ENCODE measurements at regions not wholly inside any gene's neighbourhood (a gene's known extent, or its start where the extent isn't known, plus 50 kb on each side); places are given as distances from the start of the nearest gene placed in this dataset.
"Not testable (repeated sequence)": the region's sequence is repeated elsewhere in the genome, so short reads cannot be mapped to it uniquely, and the experiment has no call there.

DNA sequence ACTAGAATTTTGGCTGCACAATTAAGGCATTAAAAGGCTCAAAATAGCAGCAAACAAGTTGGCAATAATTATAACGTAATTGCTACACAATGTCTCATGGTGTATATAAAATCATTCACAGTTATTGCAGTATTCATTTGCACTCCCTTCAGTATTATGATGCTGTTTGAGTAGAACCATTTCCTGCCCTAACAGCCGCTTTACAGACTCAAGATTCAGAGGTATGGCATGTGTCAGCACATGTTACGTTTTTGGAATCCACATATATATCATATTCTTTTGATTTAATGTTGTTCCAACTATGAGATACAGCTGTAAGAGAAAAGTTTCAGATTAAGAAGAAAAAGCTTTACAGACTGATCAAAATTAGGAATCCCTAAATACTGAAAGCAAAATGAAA, 56.3 kb upstream of the NCKAP5 start:
- no peak for DNase-seq

GRCh38 chr2:133627741-133628140, 59.5 kb upstream of the NCKAP5 start:
- no peak for DNase-seq

DNA sequence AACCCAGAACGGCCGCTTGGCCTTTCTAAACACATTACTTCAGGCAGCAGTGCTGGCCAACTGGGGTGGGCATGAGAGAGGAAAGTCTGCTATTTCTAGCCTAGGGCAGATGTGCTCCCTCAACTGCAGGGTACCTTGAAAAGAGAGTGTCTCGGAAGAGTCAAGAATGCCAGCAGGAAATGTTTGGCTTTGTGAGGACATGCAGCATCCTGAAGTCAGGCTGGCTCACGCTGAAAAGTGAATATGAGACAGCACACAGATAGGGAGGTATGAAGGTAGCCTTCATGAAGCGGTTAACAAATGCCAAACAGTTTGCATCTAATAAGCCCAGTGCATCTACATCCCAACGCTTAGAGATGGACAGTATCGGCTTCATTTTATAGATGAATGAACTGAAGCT, 65.0 kb upstream of the NCKAP5 start:
- DNase-seq = no peak

- no peak for DNase-seq
Measured at GRCh38 chr2:133633881-133634409, 65.7 kb upstream of the NCKAP5 start.

DNA sequence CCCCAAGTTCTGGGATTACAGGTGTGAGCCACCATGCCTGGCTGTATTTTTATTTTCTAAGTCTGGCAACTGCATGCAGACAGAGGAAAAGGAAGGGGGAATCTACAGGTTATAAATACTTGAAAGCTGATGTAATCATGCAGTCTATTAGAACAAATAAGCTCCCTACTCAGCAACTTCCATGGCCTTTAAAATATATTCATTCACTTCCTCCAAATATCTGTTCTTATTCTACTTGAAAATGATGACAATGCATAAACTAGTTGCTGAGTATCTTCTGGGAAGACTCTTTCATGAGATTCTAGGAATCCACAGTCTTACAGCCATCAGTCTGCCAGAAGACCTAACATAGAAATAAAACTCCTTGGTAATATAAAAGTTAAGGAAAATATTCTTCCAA, 66.9 kb upstream of the NCKAP5 start:
- no peak for DNase-seq

DNA sequence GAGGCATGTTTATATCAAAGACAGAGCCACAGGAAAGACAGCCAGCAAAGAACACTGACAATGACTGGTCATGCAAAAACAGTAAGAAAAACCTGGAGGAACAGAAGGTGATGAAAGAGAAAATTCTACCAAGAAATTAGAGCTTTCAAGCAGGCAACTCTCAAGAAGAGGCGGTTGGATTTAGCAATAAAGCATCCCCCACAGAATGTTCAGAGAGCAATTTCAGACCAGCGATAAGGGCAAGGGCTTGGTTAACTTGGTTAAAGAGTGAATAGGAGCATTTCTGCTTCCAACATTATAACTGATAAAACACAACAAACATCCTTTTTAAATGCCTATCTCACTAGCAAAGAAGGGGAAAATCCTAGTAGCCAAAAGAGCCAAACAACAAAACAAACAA, 68.0 kb upstream of the NCKAP5 start:
- DNase-seq = no peak

DNA sequence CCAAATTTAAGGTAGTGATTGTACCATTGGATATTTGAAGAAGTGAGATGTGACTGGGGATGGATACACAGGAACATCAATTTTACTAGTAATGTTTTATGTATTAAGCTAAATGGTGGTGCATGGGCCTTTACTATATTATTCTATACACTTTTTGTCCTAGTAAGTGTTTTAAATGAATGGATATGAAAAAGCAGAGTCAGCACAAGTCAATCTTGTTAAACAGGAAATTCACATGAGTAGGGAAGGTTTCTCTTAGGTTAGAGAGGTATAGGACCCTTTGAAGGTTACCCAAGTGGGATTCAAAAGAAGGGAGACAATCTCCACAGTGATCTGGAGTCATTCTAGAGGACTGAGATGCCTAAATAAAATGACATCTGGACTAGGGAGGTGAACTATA, 71.8 kb upstream of the NCKAP5 start:
- DNase-seq = no peak

DNA sequence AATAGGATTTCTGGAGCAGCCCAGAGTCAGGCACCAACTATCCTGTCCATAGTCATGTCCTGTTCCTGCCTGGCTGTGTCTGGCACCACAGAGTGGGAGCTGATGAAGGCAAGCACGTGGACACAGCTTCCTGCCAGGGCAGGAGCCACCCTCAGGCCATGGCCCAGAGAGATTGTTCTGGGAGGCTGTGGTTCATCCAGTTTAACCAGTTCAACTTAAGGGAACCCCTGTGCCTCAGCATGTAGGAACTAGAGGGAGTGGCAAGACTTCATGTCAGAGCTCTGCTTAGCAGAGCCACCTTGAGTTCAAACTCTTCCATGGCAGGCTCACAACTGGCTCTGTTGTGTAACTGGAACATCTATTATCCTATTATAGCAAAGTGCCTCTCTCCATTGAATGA, 73.2 kb upstream of the NCKAP5 start:
- no peak for DNase-seq

GRCh38 chr2:133641942-133642725, 73.9 kb upstream of the NCKAP5 start:
- no peak for DNase-seq

- no peak for DNase-seq
Measured at GRCh38 chr2:133642791-133643191, 74.5 kb upstream of the NCKAP5 start.

DNA sequence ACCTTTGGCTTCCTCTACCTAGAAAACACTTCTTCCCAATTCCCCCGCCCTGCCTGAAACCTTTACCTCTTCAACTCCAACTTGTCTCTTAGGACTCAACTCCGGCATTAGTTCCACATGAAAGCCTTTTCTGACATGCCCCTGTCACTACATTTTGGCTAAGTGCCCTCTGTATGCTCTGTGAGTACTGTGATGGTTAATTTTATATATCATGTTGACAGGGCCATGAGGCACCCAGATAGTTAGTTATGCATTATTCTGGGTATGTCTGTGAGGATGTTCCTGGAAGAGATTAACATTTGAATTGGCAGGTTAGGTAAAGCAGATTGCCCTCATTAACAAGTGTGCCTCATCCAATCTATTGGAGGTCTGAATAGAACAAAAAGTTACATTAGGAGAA, 75.6 kb upstream of the NCKAP5 start:
- DNase-seq = no peak

GRCh38 chr2:133644846-133645245, 76.6 kb upstream of the NCKAP5 start:
- DNase-seq = no peak

- not testable (repeated sequence) for DNase-seq
Measured at GRCh38 chr2:133647386-133647785, 79.1 kb upstream of the NCKAP5 start.

DNA sequence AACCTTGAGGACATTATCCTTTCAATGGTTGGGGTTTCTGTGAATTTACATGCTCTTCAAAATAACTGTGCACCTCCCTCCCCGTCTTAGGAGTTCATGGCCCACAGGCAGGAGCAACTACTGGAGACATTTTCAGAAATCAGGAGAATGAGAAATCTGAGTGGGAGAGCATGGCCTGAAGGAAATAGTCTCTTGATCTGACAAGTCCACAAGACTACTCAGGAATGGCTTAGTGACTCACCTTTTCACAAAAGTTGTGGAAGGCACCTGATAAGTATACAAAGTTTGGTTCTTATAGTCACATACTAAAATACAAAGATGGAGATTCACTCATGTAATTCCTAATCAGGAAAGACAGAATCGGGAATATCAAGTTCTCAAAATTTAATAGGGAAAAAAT, 83.6 kb upstream of the NCKAP5 start:
- DNase-seq = no peak

DNA sequence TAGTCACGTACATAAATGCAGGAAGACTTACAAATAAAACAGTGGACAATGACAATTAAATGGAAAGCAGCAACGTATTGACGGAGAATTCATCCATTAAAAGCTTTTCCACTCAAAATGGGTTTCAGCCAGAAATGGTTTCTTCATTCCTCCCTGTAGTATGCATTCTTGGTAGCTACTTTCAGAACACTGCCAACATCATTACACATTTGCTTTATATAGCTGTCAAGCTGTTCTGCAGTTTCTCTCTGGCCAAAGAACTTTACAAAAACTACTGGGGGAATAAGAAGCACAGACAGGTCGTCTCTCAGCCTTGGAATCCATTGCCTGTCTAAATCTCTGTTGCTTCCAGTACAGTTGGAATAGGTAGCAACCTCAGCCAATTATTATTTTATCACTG, 84.1 kb upstream of the NCKAP5 start:
- DNase-seq = no peak

GRCh38 chr2:133653056-133653455, 84.8 kb upstream of the NCKAP5 start:
- no peak for DNase-seq

GRCh38 chr2:133654949-133655348, 86.7 kb upstream of the NCKAP5 start:
- no peak for DNase-seq

DNA sequence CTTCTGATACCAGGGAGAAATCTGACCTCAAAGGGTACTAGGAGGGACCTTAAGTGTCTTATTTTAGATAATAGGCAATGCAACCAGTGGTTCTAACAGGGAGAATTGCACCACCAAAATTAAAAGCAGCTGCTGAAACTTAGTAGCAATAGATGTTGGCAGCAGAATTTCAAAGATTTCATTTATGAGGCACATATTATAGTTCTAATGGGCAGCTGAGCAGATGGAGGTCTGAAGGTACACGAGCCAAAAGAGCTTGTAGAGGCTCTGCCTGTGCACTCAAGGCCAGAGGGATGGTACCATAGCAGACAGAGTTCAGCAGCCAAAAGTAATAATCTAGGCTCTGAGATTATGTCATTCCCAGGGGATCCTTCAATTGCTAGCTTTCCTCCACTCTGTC, 87.3 kb upstream of the NCKAP5 start:
- DNase-seq = no peak

- DNase-seq = no peak
Measured at GRCh38 chr2:133657591-133657990, 89.3 kb upstream of the NCKAP5 start.

GRCh38 chr2:133658020-133658903, 90.0 kb upstream of the NCKAP5 start:
- no peak for DNase-seq

DNA sequence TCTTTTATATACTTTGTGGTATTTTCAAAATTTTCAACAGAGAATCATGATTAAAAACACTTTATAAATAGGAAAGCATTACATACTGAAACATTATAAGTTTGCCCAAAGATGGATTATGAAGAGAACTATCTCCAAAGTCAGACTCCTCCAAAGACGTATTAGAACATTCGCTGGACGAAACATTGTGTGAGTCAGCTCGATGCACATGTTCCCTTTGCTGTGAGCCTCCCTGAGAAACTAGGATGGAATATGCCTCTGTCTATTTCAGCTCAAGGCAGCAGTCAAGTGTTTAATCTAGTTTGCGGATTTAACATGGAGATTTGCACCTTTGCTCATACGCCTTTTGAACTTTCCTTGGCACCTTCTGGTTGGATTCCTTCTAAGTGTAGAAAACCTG, 92.2 kb upstream of the NCKAP5 start:
- DNase-seq = no peak

GRCh38 chr2:133661392-133661791, 93.1 kb upstream of the NCKAP5 start:
- no peak for DNase-seq

GRCh38 chr2:133666621-133667020, 98.4 kb upstream of the NCKAP5 start:
- no peak for DNase-seq

DNA sequence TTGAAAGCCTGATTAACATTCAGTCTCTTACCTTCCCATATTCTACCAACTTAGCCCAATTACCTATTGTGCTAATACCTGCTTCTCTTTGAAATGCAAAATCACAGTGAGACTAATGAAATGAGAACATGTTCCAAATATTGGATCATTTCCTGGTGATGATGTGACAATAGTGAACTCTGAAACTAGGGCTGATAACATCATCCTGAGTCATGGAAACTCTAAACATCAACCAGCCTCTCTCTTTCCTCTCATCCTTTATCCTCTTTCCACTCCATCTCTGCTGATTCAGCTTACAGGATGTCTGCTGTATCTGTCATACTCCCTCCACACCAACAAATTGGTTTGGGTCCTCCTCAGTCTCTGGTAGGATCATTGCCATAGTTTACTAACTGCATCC, 98.8 kb upstream of the NCKAP5 start:
- DNase-seq = no peak

All from CD4-positive, alpha-beta T cell treated with Interferon gamma for 1 hour (primary cell).